Endothelial cell (in vitro differentiated cells): ENCODE measurements at regions not wholly inside any gene's neighbourhood (a gene's known extent, or its start where the extent isn't known, plus 50 kb on each side); places are given as distances from the start of the nearest gene placed in this dataset.

Experiments used
- DNase-seq: peaks from one replicate; pipeline ENCODE4 v3.0.0; 2021; ENCODE audit warnings: low spot score
- H3K27ac Mint-ChIP-seq: one replicate; pipeline ENCODE4 v1.8.0; 2021; ENCODE audit warnings: mixed read lengths, inconsistent platforms; ENCODE audit not compliant: unreplicated experiment
- H3K27me3 Mint-ChIP-seq: one replicate; pipeline ENCODE4 v1.8.0; 2021; ENCODE audit warnings: mild to moderate bottlenecking, moderate library complexity, mixed read lengths, inconsistent platforms; ENCODE audit not compliant: unreplicated experiment
- H3K36me3 Mint-ChIP-seq: one replicate; pipeline ENCODE4 v1.8.0; 2021; ENCODE audit warnings: mild to moderate bottlenecking, low read depth, mixed read lengths, inconsistent platforms; ENCODE audit not compliant: unreplicated experiment
- H3K4me1 Mint-ChIP-seq: one replicate; pipeline ENCODE4 v1.8.0; 2021; ENCODE audit warnings: mild to moderate bottlenecking, mixed read lengths, inconsistent platforms; ENCODE audit not compliant: unreplicated experiment
- H3K4me3 Mint-ChIP-seq: one replicate; pipeline ENCODE4 v1.8.0; 2021; ENCODE audit warnings: mild to moderate bottlenecking, mixed read lengths, inconsistent platforms; ENCODE audit not compliant: unreplicated experiment
- H3K9me3 Mint-ChIP-seq: one replicate; pipeline ENCODE4 v1.8.0; 2021; ENCODE audit warnings: mixed read lengths, inconsistent platforms; ENCODE audit not compliant: unreplicated experiment
- CTCF ChIP-seq: fragments of 200-600 bp; sonication (generic); IDR thresholded peaks from one replicate; pipeline ENCODE4 v1.5.0; 2021; ENCODE audit warnings: antibody characterized with exemption; ENCODE audit not compliant: unreplicated experiment

DNA sequence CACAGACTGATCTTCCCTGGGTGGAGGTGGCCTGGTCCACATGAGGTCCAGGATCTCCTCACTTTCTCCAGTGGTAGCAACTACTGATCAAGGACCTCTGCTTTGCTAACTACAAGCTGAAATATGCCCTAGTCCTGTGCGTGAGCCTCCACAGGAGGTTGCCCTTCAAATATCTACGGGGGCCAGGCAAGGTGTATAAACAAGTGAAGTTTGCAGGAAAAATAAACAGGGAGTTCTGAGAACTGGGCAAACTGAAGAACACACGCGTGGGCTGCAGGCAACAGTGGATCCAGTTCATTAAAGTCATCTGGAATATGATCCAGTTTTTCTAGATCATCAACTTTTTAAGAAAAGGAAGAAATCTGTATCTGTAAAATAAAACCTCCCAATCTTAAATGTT is 167.5 kb upstream of the NR3C1 start:
- H3K36me3 Mint-ChIP-seq: no peaks in the 10 kb centered on the region
- H3K9me3 Mint-ChIP-seq: no peaks in the 10 kb centered on the region
- no peak overlapping the region for H3K4me3 Mint-ChIP-seq
- DNase-seq: no peak
- H3K27ac Mint-ChIP-seq: no peak overlapping the region
- no peak for TF ChIP-seq CTCF
- peaks cover 5% of the 10 kb centered on the region for H3K27me3 Mint-ChIP-seq
- H3K4me1 Mint-ChIP-seq: peaks cover 8% of the 10 kb centered on the region

DNA sequence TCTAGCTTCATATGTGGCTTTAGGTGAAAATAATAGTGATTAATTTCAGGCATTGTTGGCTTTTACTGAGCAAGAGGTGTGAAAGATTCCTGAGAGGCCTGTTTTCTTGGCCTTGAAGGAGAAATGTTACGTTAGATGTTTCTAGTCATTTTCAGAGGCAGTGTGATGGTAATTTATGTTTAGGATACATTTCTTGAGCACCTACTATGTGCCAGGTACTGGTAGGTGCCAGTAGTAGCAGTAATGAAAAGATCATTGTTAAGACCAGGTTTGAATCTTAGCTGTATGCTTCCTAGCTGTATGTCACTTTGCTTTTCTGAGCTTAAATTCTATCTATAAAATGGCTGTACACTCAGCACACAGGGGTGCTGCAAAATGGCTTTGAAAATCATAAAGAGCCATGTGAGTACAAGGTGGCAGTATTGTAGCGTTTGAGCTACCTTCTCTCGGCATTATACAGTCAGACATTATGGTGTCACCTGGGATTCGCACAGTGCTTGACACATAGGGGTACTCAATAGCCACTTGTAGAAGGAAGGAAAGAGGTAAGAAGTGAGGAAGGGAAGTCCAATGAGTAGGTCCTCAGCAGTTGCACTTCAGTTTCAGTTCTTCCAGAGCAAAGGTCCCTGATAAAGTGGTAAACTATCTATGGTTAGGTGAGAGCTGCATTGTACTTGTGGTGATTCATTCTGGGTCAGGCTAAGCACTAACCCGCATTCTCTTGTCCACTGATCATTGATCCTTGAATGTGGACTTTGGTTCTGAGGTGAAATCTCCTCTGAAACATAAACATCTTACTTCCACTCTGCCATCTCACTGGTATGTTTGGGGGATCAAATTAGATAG is 166.5 kb upstream of the NR3C1 start:
- TF ChIP-seq CTCF: no peak
- Mint-ChIP-seq H3K27me3 (peaks cover 5% of the 10 kb centered on the region), H3K36me3 (no peaks in the 10 kb centered on the region), H3K4me3 (no peak overlapping the region), H3K4me1 (peaks cover 5% of the 10 kb centered on the region), H3K27ac (no peak overlapping the region), H3K9me3 (no peaks in the 10 kb centered on the region)
- DNase-seq: no peak

- no peaks in the 10 kb centered on the region for H3K9me3 Mint-ChIP-seq
- H3K4me1 Mint-ChIP-seq: peaks cover 5% of the 10 kb centered on the region
- H3K27ac Mint-ChIP-seq: no peak overlapping the region
- no peak for DNase-seq
- H3K4me3 Mint-ChIP-seq: no peak overlapping the region
- TF ChIP-seq CTCF: no peak
- no peaks in the 10 kb centered on the region for H3K36me3 Mint-ChIP-seq
- peaks cover 2% of the 10 kb centered on the region for H3K27me3 Mint-ChIP-seq
These were observed 165.8 kb upstream of the NR3C1 start for GRCh38 chr5:143569213-143569701.

- Mint-ChIP-seq H3K27me3 (peaks cover 2% of the 10 kb centered on the region), H3K4me1 (peaks cover 7% of the 10 kb centered on the region), H3K9me3 (no peaks in the 10 kb centered on the region), H3K27ac (no peak overlapping the region), H3K36me3 (no peaks in the 10 kb centered on the region), H3K4me3 (no peak overlapping the region)
- no peak for TF ChIP-seq CTCF
- no peak for DNase-seq
These were observed 164.4 kb upstream of the NR3C1 start for GRCh38 chr5:143567583-143568504.
